ENCODE measurements at regions not wholly inside any gene's neighbourhood (a gene's known extent, or its start where the extent isn't known, plus 50 kb on each side); places are given as distances from the start of the nearest gene placed in this dataset.
"Not testable (repeated sequence)": the region's sequence is repeated elsewhere in the genome, so short reads cannot be mapped to it uniquely, and the experiment has no call there.

DNA sequence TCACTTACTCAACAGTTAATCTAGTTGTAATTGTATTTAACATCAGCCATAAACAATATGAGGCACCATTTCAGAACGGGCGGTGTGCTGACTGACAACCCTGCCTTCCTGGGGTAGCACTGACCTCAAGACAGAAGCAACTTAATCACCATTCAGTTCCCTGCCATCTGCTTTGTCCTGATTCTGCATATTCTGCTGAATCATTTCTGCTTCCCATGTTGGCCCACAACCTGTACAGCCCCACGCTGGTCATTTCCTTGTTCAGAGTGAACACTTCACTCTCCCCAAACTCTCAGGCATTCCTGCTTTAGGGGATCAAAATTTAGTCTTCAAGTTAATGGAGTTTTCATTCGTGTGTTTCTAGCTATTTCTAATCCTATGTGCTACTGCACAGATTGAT lies 132.3 kb upstream of the ZBED5 start:
- H3K4me1 Mint-ChIP-seq (ENCODE audit: low read depth) = no peaks in the 10 kb centered on the region
- H3K9me3 Mint-ChIP-seq = peaks cover 0 to 3% of the 10 kb centered on the region in 2 donors
- no peaks in the 10 kb centered on the region for H3K36me3 Mint-ChIP-seq (ENCODE audit: insufficient read depth in 2 of 2)
- no peak for ATAC-seq (replicated peaks in 1 of 2)
- H3K27ac Mint-ChIP-seq = no peak overlapping the region
- no peaks in the 10 kb centered on the region for H3K27me3 Mint-ChIP-seq (ENCODE audit: low read depth)
- DNase-seq = no peak
- no peak overlapping the region for H3K4me3 Mint-ChIP-seq

- Mint-ChIP-seq H3K27ac (no peak overlapping the region), H3K27me3 (ENCODE audit: low read depth) (no peaks in the 10 kb centered on the region), H3K36me3 (ENCODE audit: insufficient read depth in 2 of 2) (peaks cover 0 to 3% of the 10 kb centered on the region in 2 donors), H3K4me3 (no peak overlapping the region), H3K9me3 (peaks cover 0 to 1% of the 10 kb centered on the region in 2 donors), H3K4me1 (ENCODE audit: low read depth) (no peaks in the 10 kb centered on the region)
- ATAC-seq (replicated peaks in 1 of 2) (no peak), DNase-seq (no peak)
Measured at GRCh38 chr11:10986006-10986405, 128.2 kb upstream of the ZBED5 start.

DNA sequence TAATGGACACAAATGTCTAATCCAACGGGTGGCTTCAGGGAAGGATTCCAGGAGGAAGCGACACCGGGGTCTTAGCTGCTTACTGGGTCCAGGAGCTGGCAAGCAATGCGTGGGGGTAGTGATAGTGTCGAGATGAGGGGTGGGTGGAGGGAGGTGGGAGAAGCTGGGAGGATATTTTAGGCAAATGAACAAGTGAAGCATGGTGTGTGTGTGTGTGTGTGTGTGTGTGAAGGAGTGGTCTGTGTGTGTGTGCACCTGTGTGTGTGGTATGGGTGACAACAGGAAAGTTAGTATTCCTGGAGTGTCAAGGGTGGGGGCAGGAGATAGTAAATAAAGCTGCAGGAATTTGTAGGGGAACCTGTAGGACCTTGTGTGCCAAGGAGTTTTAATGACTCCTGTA lies 126.9 kb upstream of the ZBED5 start:
- peaks cover 0 to 3% of the 10 kb centered on the region in 2 donors for H3K36me3 Mint-ChIP-seq (ENCODE audit: insufficient read depth in 2 of 2)
- no peak for DNase-seq
- no peak overlapping the region for H3K27ac Mint-ChIP-seq
- H3K4me3 Mint-ChIP-seq = no peak overlapping the region
- H3K9me3 Mint-ChIP-seq = peaks cover 0 to 1% of the 10 kb centered on the region in 2 donors
- H3K27me3 Mint-ChIP-seq (ENCODE audit: low read depth) = no peaks in the 10 kb centered on the region
- no peaks in the 10 kb centered on the region for H3K4me1 Mint-ChIP-seq (ENCODE audit: low read depth)
- no peak for ATAC-seq (replicated peaks in 1 of 2)

DNA sequence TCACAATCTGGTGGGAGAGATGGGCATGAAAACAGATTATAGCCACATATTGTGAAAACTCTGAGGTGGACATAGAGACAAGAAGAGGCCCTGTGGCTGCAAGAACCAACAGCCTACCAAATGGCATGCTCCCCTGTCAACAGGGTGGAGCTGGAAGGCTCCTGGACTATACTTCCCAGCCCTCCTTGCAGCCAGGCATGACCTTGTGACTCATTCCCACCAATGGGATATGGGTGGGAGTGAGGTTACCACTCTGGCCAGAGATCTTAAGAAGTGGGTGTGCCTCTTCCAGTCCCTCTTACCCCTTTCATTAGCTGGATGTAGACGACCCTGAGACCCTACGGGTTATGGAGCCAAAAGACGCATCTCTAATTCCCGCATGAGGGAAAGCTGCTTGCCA lies 126.4 kb upstream of the ZBED5 start:
- H3K9me3 Mint-ChIP-seq = peaks cover 0 to 1% of the 10 kb centered on the region in 2 donors
- no peak overlapping the region for H3K27ac Mint-ChIP-seq
- H3K36me3 Mint-ChIP-seq (ENCODE audit: insufficient read depth in 2 of 2) = peaks cover 2 to 3% of the 10 kb centered on the region in 2 donors
- DNase-seq (no peak), ATAC-seq (replicated peaks in 1 of 2) (no peak)
- H3K27me3 Mint-ChIP-seq (ENCODE audit: low read depth) = no peaks in the 10 kb centered on the region
- no peaks in the 10 kb centered on the region for H3K4me1 Mint-ChIP-seq (ENCODE audit: low read depth)
- H3K4me3 Mint-ChIP-seq = no peak overlapping the region

- no peaks in the 10 kb centered on the region for H3K27me3 Mint-ChIP-seq (ENCODE audit: low read depth)
- no peak overlapping the region for H3K27ac Mint-ChIP-seq
- no peaks in the 10 kb centered on the region for H3K4me1 Mint-ChIP-seq (ENCODE audit: low read depth)
- no peak for DNase-seq
- peaks cover 2 to 3% of the 10 kb centered on the region in 2 donors for H3K36me3 Mint-ChIP-seq (ENCODE audit: insufficient read depth in 2 of 2)
- ATAC-seq (replicated peaks in 1 of 2) = no peak
- no peak overlapping the region for H3K4me3 Mint-ChIP-seq
- H3K9me3 Mint-ChIP-seq = peaks cover 0 to 1% of the 10 kb centered on the region in 2 donors
Measured at GRCh38 chr11:10982704-10983510, 125.1 kb upstream of the ZBED5 start.

DNA sequence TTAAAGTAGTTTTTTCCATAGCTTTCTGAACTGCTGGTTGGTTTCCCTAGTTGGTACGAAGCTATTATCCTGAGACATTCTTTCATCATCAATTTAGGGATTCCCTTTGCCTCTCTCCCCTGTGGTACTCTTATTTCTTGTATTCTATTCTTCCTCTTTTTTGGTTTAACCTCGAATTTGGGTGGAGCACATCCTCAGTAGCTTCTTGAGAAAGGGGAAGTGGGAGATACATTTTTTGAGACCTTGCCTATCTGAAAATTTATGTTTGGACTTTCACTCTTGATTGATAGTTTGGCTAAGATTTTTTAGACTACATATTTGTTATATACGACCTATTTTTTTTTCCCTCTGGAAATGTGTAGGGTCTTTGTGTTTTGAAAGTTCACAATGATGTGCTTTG lies 121.7 kb upstream of the ZBED5 start:
- Mint-ChIP-seq H3K4me3 (no peak overlapping the region), H3K9me3 (peaks cover 3 to 4% of the 10 kb centered on the region in 2 donors), H3K27me3 (ENCODE audit: low read depth) (no peaks in the 10 kb centered on the region), H3K27ac (no peak overlapping the region), H3K36me3 (ENCODE audit: insufficient read depth in 2 of 2) (peaks cover 2 to 3% of the 10 kb centered on the region in 2 donors), H3K4me1 (ENCODE audit: low read depth) (no peaks in the 10 kb centered on the region)
- DNase-seq = no peak
- ATAC-seq (replicated peaks in 1 of 2) = no peak

- H3K27ac Mint-ChIP-seq = no peak overlapping the region
- peaks cover 3 to 4% of the 10 kb centered on the region in 2 donors for H3K9me3 Mint-ChIP-seq
- no peaks in the 10 kb centered on the region for H3K27me3 Mint-ChIP-seq (ENCODE audit: low read depth)
- DNase-seq (no peak), ATAC-seq (replicated peaks in 1 of 2) (no peak)
- no peak overlapping the region for H3K4me3 Mint-ChIP-seq
- H3K4me1 Mint-ChIP-seq (ENCODE audit: low read depth) = no peaks in the 10 kb centered on the region
- peaks cover 2 to 3% of the 10 kb centered on the region in 2 donors for H3K36me3 Mint-ChIP-seq (ENCODE audit: insufficient read depth in 2 of 2)
Measured at GRCh38 chr11:10978198-10978597, 120.3 kb upstream of the ZBED5 start.

GRCh38 chr11:10975287-10975721 lies 117.5 kb upstream of the ZBED5 start:
- H3K36me3 Mint-ChIP-seq (ENCODE audit: insufficient read depth in 2 of 2) = peaks cover 0 to 2% of the 10 kb centered on the region in 2 donors
- DNase-seq = no peak
- ATAC-seq (replicated peaks in 1 of 2) = no peak
- no peak overlapping the region for H3K27ac Mint-ChIP-seq
- no peaks in the 10 kb centered on the region for H3K4me1 Mint-ChIP-seq (ENCODE audit: low read depth)
- no peaks in the 10 kb centered on the region for H3K27me3 Mint-ChIP-seq (ENCODE audit: low read depth)
- H3K4me3 Mint-ChIP-seq = no peak overlapping the region
- peaks cover 2 to 3% of the 10 kb centered on the region in 2 donors for H3K9me3 Mint-ChIP-seq

DNA sequence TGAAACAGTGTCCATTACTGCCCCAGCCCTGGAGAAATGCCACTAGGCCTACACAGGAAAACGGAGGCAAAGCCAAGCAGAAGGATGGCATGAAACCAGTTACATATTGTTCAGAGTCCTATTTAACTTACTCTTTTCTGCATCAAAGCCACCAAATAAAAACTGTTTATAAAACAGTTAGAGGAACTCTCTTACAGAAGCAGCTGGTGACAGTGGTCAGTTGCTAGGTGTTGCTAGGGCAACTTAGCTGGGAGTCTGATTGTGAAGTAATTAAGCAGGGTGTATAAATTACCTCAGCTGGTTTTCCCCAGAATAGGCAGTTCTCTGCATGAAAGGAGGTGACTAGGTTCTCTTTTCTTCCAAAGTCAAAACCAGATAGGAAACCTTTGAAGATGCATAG lies 115.6 kb upstream of the ZBED5 start:
- Mint-ChIP-seq H3K4me1 (ENCODE audit: low read depth) (no peaks in the 10 kb centered on the region), H3K27ac (no peak overlapping the region), H3K27me3 (ENCODE audit: low read depth) (no peaks in the 10 kb centered on the region), H3K9me3 (peaks cover 2 to 3% of the 10 kb centered on the region in 2 donors), H3K36me3 (ENCODE audit: insufficient read depth in 2 of 2) (no peaks in the 10 kb centered on the region), H3K4me3 (no peak overlapping the region)
- no peak for DNase-seq
- ATAC-seq (replicated peaks in 1 of 2) = no peak

GRCh38 chr11:10970926-10971325 lies 113.1 kb upstream of the ZBED5 start:
- no peak overlapping the region for H3K4me3 Mint-ChIP-seq
- no peak overlapping the region for H3K27ac Mint-ChIP-seq
- no peaks in the 10 kb centered on the region for H3K4me1 Mint-ChIP-seq (ENCODE audit: low read depth)
- peaks cover 2 to 3% of the 10 kb centered on the region in 2 donors for H3K9me3 Mint-ChIP-seq
- no peaks in the 10 kb centered on the region for H3K27me3 Mint-ChIP-seq (ENCODE audit: low read depth)
- no peaks in the 10 kb centered on the region for H3K36me3 Mint-ChIP-seq (ENCODE audit: insufficient read depth in 2 of 2)
- DNase-seq (no peak), ATAC-seq (replicated peaks in 1 of 2) (no peak)

- H3K4me3 Mint-ChIP-seq = no peak overlapping the region
- H3K4me1 Mint-ChIP-seq (ENCODE audit: low read depth) = no peaks in the 10 kb centered on the region
- H3K9me3 Mint-ChIP-seq = peaks cover 1 to 7% of the 10 kb centered on the region in 2 donors
- no peak overlapping the region for H3K27ac Mint-ChIP-seq
- peaks cover 1 to 6% of the 10 kb centered on the region in 2 donors for H3K36me3 Mint-ChIP-seq (ENCODE audit: insufficient read depth in 2 of 2)
- no peaks in the 10 kb centered on the region for H3K27me3 Mint-ChIP-seq (ENCODE audit: low read depth)
- ATAC-seq (replicated peaks in 1 of 2) = no peak
- no peak for DNase-seq
Measured at GRCh38 chr11:10969387-10969786, 111.5 kb upstream of the ZBED5 start.

DNA sequence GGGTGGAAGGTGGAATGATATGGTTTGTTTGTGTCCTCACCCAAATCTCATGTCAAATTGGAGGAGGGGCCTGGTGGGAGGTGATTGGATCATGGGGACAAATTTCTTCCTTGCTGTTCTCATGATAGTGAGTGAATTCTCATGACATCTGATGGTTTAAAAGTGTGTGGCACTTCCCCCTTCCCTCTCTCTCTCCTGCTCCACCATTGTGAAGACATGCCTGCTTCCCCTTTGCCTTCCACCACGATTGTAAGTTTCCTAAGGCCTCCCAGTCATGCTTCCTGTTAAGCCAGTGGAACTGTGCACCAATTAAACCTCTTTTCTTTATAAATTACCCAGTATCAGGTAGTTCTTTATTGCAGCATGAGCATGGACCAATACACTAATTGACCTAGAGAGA lies 99.0 kb upstream of the ZBED5 start:
- not testable (repeated sequence) for H3K27ac Mint-ChIP-seq; DNase-seq; ATAC-seq (replicated peaks in 1 of 2); H3K36me3 Mint-ChIP-seq (ENCODE audit: insufficient read depth in 2 of 2); H3K4me3 Mint-ChIP-seq; H3K4me1 Mint-ChIP-seq (ENCODE audit: low read depth); H3K9me3 Mint-ChIP-seq
- peaks cover 28% of the 10 kb centered on the region for H3K27me3 Mint-ChIP-seq (ENCODE audit: low read depth)

- Mint-ChIP-seq H3K4me1 (ENCODE audit: low read depth) (no peaks in the 10 kb centered on the region), H3K36me3 (ENCODE audit: insufficient read depth in 2 of 2) (peaks cover 3 to 6% of the 10 kb centered on the region in 2 donors), H3K9me3 (peaks cover 4 to 7% of the 10 kb centered on the region in 2 donors), H3K27me3 (ENCODE audit: low read depth) (peaks cover 28% of the 10 kb centered on the region), H3K4me3 (no peak overlapping the region), H3K27ac (no peak overlapping the region)
- ATAC-seq (replicated peaks in 1 of 2) = no peak
- no peak for DNase-seq
Measured at GRCh38 chr11:10955616-10956015, 97.8 kb upstream of the ZBED5 start.

DNA sequence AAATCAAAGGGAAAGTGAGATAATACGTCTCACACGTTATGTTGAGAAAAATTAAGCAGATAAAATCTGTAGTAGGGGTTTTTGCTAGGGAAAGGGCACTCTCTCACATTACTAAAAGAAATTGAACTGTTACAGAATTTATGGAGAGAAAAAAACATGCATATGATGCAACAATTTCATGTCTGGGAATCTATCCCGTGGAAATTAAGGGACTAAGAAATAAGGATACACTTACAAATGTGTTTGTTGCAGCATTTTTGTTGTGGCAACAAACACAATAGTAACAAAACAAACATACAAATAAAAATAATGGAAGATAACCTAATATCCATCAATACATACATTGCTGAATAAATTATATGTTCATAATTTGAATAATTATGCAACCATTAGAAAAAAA lies 96.3 kb upstream of the ZBED5 start:
- H3K4me1 Mint-ChIP-seq (ENCODE audit: low read depth) = no peaks in the 10 kb centered on the region
- H3K36me3 Mint-ChIP-seq (ENCODE audit: insufficient read depth in 2 of 2) = peaks cover 3 to 5% of the 10 kb centered on the region in 2 donors
- ATAC-seq (replicated peaks in 1 of 2) (no peak), DNase-seq (no peak)
- no peak overlapping the region for H3K27ac Mint-ChIP-seq
- H3K9me3 Mint-ChIP-seq = peaks cover 5 to 10% of the 10 kb centered on the region in 2 donors
- H3K4me3 Mint-ChIP-seq = no peak overlapping the region
- peaks cover 30% of the 10 kb centered on the region for H3K27me3 Mint-ChIP-seq (ENCODE audit: low read depth)

Data from activated T-cell treated with anti-CD3 and anti-CD28 coated beads, Interleukin-2, amount 50 U/mL, for 72 hours (primary cell).